ENCODE measurements at regions not wholly inside any gene's neighbourhood (a gene's known extent, or its start where the extent isn't known, plus 50 kb on each side); places are given as distances from the start of the nearest gene placed in this dataset.

DNA sequence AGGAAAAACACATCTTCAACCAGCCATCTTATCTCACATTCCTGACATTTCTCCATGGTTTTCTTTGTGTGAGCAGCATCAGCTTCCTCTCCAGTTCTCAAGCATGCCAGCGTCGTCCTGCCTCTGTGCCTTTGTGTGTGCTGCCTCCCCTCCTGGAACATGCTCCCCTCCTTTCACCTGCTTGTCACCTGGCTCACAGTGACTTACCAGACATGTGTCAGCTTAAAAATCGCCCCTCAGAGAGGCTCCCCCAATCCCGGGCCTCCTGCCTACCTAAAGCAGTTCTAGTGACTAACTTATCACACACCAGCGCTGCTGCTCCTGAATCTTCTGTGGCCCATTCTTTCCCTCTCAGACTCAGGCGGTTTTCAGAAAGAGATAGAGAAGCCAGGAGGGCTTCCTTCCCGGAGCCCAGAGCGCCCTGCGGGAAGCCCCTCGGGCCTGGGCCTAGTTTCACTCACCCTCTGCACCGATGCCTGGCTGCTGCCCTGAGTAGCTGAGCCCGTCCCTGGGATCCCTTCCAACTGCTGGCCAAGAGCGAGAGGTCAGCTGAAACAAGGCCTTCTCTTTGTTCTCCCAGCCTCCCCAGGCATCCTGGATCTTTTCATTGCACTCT lies 51.1 kb upstream of the MVB12B start:
- DNase-seq: no peak

- no peak for DNase-seq
Measured at GRCh38 chr9:126276056-126276728, 50.4 kb upstream of the MVB12B start.
